Neural cell (in vitro differentiated cells): ENCODE measurements at regions not wholly inside any gene's neighbourhood (a gene's known extent, or its start where the extent isn't known, plus 50 kb on each side); places are given as distances from the start of the nearest gene placed in this dataset.

Source experiments
- H2AFZ ChIP-seq: fragments of 200-600, 300-800 bp; sonication (generic), shearing (Covaris generic); 2 replicates; pipeline ENCODE4 v1.6.0; 2014; ENCODE audit warnings: low read depth, mild to moderate bottlenecking, antibody characterized with exemption, low read length, moderate library complexity
- H3F3A ChIP-seq: fragments of 200-600 bp; shearing (Covaris generic); 2 replicates; pipeline ENCODE4 v1.6.1; 2016; ENCODE audit warnings: mild to moderate bottlenecking, moderate library complexity, mixed read lengths, antibody characterized with exemption, low read length; ENCODE audit not compliant: insufficient read depth, poor library complexity, severe bottlenecking
- H3K27ac ChIP-seq: fragments of 200-600, 300-800 bp; sonication (generic), shearing (Covaris generic); 2 replicates; pipeline ENCODE4 v1.5.1; 2014; ENCODE audit warnings: mild to moderate bottlenecking, low read length, moderate library complexity
- H3K27me3 ChIP-seq: fragments of 300-800, 200-600 bp; sonication (generic), shearing (Covaris generic); 2 replicates; pipeline ENCODE4 v1.6.0; 2014; ENCODE audit warnings: mild to moderate bottlenecking, low read depth, low read length, moderate library complexity; ENCODE audit not compliant: insufficient read depth
- H3K36me3 ChIP-seq: fragments of 300-800, 200-600 bp; sonication (generic), shearing (Covaris generic); 2 replicates; pipeline ENCODE4 v1.5.1; 2014; ENCODE audit warnings: mild to moderate bottlenecking, antibody characterized with exemption, low read length, moderate library complexity; ENCODE audit not compliant: insufficient read depth
- H3K4me2 ChIP-seq: fragments of 300-800, 200-600 bp; sonication (generic), shearing (Covaris generic); 2 replicates; pipeline ENCODE4 v1.6.0; 2014; ENCODE audit warnings: mild to moderate bottlenecking, low read length
- H3K4me3 ChIP-seq: fragments of 300-800, 200-600 bp; sonication (generic), shearing (Covaris generic); 2 replicates; pipeline ENCODE4 v1.5.1; 2014; ENCODE audit warnings: mild to moderate bottlenecking, low read length, moderate library complexity
- H3K79me2 ChIP-seq: fragments of 200-600 bp; shearing (Covaris generic); replicated peaks from 2 replicates; pipeline ENCODE4 v1.6.0; 2014; ENCODE audit warnings: mild to moderate bottlenecking, low read length, moderate library complexity; ENCODE audit not compliant: insufficient read depth
- H3K9ac ChIP-seq: fragments of 300-800, 200-600 bp; sonication (generic), shearing (Covaris generic); 2 replicates; pipeline ENCODE4 v1.6.1; 2016; ENCODE audit warnings: mild to moderate bottlenecking, low read length, mixed read lengths
- H3K9me2 ChIP-seq: fragments of 200-600 bp; shearing (Covaris generic); 2 replicates; pipeline ENCODE4 v1.6.1; 2016; ENCODE audit warnings: mild to moderate bottlenecking, low read length, mixed read lengths; ENCODE audit not compliant: insufficient read depth
- H3K9me3 ChIP-seq: fragments of 200-600, 300-800 bp; sonication (generic), shearing (Covaris generic); 2 replicates; pipeline ENCODE4 v1.6.1; 2016; ENCODE audit warnings: mild to moderate bottlenecking, mixed run types, low read length, moderate library complexity, mixed read lengths
- H4K20me1 ChIP-seq: fragments of 200-600 bp; shearing (Covaris generic); 2 replicates; pipeline ENCODE4 v1.6.1; 2016; ENCODE audit warnings: mild to moderate bottlenecking, mixed run types; ENCODE audit not compliant: insufficient read depth
- EP300 ChIP-seq: fragments of 450-650 bp; conservative IDR thresholded peaks from 2 replicates; pipeline ENCODE4 v1.6.1; 2014; ENCODE audit warnings: antibody characterized with exemption, mild to moderate bottlenecking, moderate library complexity; ENCODE audit not compliant: poor library complexity, severe bottlenecking
- EZH2 ChIP-seq: fragments of 200-600, 300-800 bp; shearing (Covaris generic), sonication (generic); IDR thresholded peaks from 2 replicates; pipeline ENCODE4 v1.6.1; 2014; ENCODE audit warnings: antibody characterized with exemption, low read length, borderline replicate concordance, mild to moderate bottlenecking; ENCODE audit not compliant: insufficient read depth, poor library complexity, severe bottlenecking
- MXI1 ChIP-seq: fragments of 450-650 bp; conservative IDR thresholded peaks from 2 replicates; pipeline ENCODE4 v1.6.1; 2014; ENCODE audit warnings: antibody characterized with exemption, mild to moderate bottlenecking; ENCODE audit not compliant: poor library complexity, severe bottlenecking
- POLR2AphosphoS5 ChIP-seq: IDR thresholded peaks from 2 replicates; pipeline ENCODE4 v1.6.1; 2012
- RAD21 ChIP-seq: fragments of 450-650 bp; conservative IDR thresholded peaks from 2 replicates; pipeline ENCODE4 v1.6.1; 2014; ENCODE audit warnings: antibody characterized with exemption, mild to moderate bottlenecking, moderate library complexity
- REST ChIP-seq: IDR thresholded peaks from 2 replicates; pipeline ENCODE4 v1.6.1; 2012; ENCODE audit warnings: borderline replicate concordance
- SMC3 ChIP-seq: fragments of 450-650 bp; conservative IDR thresholded peaks from 2 replicates; pipeline ENCODE4 v1.6.1; 2014; ENCODE audit warnings: antibody characterized with exemption, mild to moderate bottlenecking, moderate library complexity; ENCODE audit not compliant: poor library complexity
- TAF1 ChIP-seq: IDR thresholded peaks from 2 replicates; pipeline ENCODE4 v1.6.1; 2012; ENCODE audit warnings: low read depth
- TF ChIP-seq, protein P1 (sequence below): fragments of 450-650 bp; IDR thresholded peaks from 2 replicates; pipeline ENCODE4 v1.5.1; 2014; ENCODE audit warnings: antibody characterized with exemption, mild to moderate bottlenecking, moderate library complexity; ENCODE audit not compliant: poor library complexity, severe bottlenecking

DNA sequence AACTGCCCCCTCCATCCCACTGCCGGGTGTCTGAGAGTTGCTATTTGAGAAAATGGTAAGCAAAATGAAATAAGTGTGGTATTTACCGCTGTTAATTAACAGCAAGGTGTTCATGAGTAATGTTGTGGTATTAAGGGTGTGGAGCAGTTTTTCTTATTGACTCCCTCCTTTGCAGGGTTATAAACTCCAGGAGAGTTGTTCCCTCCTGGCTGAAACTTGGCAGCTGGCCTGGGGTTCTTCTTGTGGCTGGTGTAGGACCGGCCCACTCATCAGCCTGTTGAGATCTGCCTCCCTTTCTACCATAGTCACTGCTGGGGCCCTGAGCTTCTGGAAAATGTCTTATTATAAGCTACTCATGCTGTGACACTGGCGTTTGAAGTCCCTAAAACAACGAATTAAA is 128.6 kb downstream of the SOX9 start:
- TF ChIP-seq MXI1, result no peak
- H3F3A ChIP-seq, result no peaks in the 10 kb centered on the region
- H3K27ac ChIP-seq, result no peak overlapping the region
- H3K79me2 ChIP-seq, result no peaks in the 10 kb centered on the region
- no peaks in the 10 kb centered on the region for H3K27me3 ChIP-seq
- H3K9me2 ChIP-seq, result no peaks in the 10 kb centered on the region
- no peaks in the 10 kb centered on the region for H3K9me3 ChIP-seq
- no peaks in the 10 kb centered on the region for H4K20me1 ChIP-seq
- no peaks in the 10 kb centered on the region for H3K36me3 ChIP-seq
- no peak overlapping the region for H2AFZ ChIP-seq
- H3K9ac ChIP-seq, result no peak overlapping the region
- no peak overlapping the region for H3K4me2 ChIP-seq
- H3K4me3 ChIP-seq, result no peak overlapping the region

GRCh38 chr17:72250206-72250605 is 129.4 kb downstream of the SOX9 start:
- Histone ChIP-seq H3K36me3 (no peaks in the 10 kb centered on the region), H4K20me1 (no peaks in the 10 kb centered on the region), H3K4me3 (no peak overlapping the region), H3K79me2 (no peaks in the 10 kb centered on the region), H3K9me3 (no peaks in the 10 kb centered on the region), H3K27ac (no peak overlapping the region), H3K9me2 (no peaks in the 10 kb centered on the region), H3K4me2 (no peak overlapping the region), H3F3A (no peaks in the 10 kb centered on the region), H3K9ac (no peak overlapping the region), H2AFZ (no peak overlapping the region), H3K27me3 (no peaks in the 10 kb centered on the region)
- TF ChIP-seq TAF1 (no peak), MXI1 (no peak), RAD21 (no peak), REST (no peak), SMC3 (no peak), EP300 (no peak), EZH2 (no peak), POLR2AphosphoS5 (no peak)
- TF ChIP-seq, protein P1, sequence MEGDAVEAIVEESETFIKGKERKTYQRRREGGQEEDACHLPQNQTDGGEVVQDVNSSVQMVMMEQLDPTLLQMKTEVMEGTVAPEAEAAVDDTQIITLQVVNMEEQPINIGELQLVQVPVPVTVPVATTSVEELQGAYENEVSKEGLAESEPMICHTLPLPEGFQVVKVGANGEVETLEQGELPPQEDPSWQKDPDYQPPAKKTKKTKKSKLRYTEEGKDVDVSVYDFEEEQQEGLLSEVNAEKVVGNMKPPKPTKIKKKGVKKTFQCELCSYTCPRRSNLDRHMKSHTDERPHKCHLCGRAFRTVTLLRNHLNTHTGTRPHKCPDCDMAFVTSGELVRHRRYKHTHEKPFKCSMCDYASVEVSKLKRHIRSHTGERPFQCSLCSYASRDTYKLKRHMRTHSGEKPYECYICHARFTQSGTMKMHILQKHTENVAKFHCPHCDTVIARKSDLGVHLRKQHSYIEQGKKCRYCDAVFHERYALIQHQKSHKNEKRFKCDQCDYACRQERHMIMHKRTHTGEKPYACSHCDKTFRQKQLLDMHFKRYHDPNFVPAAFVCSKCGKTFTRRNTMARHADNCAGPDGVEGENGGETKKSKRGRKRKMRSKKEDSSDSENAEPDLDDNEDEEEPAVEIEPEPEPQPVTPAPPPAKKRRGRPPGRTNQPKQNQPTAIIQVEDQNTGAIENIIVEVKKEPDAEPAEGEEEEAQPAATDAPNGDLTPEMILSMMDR, result no peak

DNA sequence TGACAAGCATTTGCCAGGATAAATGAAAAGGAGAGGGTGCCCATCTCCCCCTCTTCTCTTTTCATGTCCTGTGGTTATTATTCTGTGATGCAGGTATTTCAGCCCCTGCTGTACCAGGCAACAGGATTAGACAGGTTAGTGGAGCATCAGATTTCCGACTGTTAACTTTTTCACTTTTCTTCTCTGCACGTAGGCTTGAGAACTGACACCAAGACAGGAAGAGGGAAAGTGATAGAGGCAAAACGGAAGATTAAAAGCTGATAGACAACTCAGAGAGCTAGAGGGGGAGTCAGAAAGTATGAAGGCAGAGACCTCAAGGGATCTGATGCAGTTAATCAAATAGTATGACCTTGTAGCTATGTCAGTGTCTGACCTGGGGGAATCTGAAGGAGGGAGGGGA is 132.8 kb downstream of the SOX9 start:
- TF ChIP-seq REST (no peak), MXI1 (no peak), TAF1 (no peak), RAD21 (no peak), SMC3 (no peak), POLR2AphosphoS5 (no peak), EZH2 (no peak)
- no peaks in the 10 kb centered on the region for H3K9me3 ChIP-seq
- no peaks in the 10 kb centered on the region for H3K36me3 ChIP-seq
- H2AFZ ChIP-seq, result no peak overlapping the region
- no peak overlapping the region for H3K27ac ChIP-seq
- no peak overlapping the region for H3K4me3 ChIP-seq
- no peaks in the 10 kb centered on the region for H3K27me3 ChIP-seq
- H3K79me2 ChIP-seq, result no peaks in the 10 kb centered on the region
- H3K9ac ChIP-seq, result no peak overlapping the region
- H3K4me2 ChIP-seq, result no peak overlapping the region
- no peaks in the 10 kb centered on the region for H3K9me2 ChIP-seq
- no peaks in the 10 kb centered on the region for H4K20me1 ChIP-seq
- H3F3A ChIP-seq, result no peaks in the 10 kb centered on the region
